SK-N-SH treated with all-trans-retinoic acid at 6 μM for 48 hours (cell line): ENCODE measurements at regions not wholly inside any gene's neighbourhood (a gene's known extent, or its start where the extent isn't known, plus 50 kb on each side); places are given as distances from the start of the nearest gene placed in this dataset.

Experiments
- ZC3H10 ChIP-seq: fragments of 250-450 bp; sonication (Bioruptor Pico); IDR thresholded peaks from 2 replicates; pipeline ENCODE4 v1.5.1; 2021; ENCODE audit warnings: mild to moderate bottlenecking, moderate library complexity
- TF ChIP-seq, protein P1 (sequence below): fragments of 250-450 bp; sonication (Bioruptor Pico); IDR thresholded peaks from 2 replicates; pipeline ENCODE4 v1.8.0; 2020; ENCODE audit warnings: mild to moderate bottlenecking, moderate library complexity, borderline replicate concordance

DNA sequence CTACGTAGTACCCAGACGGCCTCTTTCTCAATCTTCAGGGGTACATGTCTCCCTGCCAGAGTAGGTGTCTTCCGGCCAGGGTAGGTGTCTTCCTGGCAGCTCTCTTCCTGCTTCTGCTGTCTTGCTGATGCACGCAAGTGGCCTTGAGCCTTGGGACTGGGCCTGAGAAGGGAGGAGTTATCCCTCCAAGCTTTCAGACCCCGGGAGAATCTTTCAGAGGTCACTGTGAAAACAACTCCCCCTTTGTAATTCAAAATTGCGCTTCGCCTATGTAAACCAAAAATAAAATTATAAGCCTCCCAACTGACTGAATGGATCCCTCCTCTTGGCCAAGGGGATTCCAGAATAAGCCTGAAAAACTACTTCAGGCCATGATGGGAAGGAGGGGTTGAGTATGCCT, 87.3 kb upstream of the NUDT4 start:
- TF ChIP-seq ZC3H10: no peak
- TF ChIP-seq, protein P1, sequence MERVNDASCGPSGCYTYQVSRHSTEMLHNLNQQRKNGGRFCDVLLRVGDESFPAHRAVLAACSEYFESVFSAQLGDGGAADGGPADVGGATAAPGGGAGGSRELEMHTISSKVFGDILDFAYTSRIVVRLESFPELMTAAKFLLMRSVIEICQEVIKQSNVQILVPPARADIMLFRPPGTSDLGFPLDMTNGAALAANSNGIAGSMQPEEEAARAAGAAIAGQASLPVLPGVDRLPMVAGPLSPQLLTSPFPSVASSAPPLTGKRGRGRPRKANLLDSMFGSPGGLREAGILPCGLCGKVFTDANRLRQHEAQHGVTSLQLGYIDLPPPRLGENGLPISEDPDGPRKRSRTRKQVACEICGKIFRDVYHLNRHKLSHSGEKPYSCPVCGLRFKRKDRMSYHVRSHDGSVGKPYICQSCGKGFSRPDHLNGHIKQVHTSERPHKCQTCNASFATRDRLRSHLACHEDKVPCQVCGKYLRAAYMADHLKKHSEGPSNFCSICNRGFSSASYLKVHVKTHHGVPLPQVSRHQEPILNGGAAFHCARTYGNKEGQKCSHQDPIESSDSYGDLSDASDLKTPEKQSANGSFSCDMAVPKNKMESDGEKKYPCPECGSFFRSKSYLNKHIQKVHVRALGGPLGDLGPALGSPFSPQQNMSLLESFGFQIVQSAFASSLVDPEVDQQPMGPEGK (CRISPR knock-in tag): no peak
